Right hindlimb (tissue), 1 donor: ENCODE measurements at regions not wholly inside any gene's neighbourhood (a gene's known extent, or its start where the extent isn't known, plus 50 kb on each side); places are given as distances from the start of the nearest gene placed in this dataset.

Experiments
- DNase-seq: peaks from one replicate; pipeline ENCODE4 v3.0.0-alpha.2; 2018

DNA sequence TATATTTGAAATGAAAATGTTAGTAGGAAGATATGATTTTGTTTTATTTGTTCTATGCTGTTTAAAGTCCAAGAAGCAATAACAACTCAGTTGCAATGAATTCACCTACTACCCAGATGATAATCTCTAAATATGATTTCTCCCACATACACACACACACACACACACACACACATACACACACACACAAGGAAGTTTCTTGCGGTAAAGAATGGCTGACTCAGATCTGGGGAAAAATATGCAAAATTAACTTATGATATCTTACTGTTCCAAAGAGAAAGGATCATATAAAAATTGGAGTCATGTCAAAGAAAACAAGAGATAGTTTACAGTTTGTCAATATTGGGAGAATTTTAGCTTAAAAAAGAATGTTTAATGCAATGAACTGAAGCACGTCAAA lies 456.7 kb downstream of the SLC16A7 start:
- DNase-seq: no peak

DNA sequence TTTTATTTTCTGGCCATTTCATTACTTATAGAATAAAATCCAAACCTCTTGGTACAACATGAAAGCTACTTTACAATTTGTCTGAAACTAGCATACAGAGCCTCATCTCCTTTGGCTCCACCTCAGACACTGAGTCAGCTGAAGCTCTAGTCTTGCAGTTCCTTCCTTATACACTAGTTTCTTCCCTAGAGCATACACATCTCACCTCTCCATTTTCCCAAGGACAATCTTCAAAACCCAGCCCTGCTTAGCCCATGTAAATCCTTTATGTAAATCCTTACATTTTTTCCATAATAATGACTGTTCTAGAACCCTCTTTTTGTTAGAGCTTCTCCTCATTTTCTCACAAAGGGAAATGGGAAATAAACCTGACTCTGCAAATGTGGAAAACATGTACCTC lies 463.4 kb downstream of the SLC16A7 start:
- no peak for DNase-seq

DNA sequence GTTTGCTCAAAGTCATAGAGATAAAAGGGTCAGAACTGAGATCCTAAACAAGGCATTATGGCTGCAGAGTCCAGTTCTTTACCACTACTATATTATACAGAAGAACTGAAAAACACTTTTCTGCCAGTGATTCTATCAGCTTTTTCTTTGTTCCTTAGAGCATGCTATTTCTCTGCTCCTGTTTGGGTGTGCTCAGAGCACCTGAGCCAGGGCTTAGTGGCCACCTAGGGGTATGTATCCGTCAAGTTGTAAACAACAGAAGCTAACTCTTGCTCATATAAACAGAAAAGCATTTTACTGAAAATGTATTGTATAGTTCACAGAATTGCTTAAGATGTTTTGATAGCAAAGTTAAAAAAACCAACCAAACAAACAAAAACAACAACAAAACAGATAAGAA lies 470.8 kb downstream of the SLC16A7 start:
- DNase-seq: no peak

DNA sequence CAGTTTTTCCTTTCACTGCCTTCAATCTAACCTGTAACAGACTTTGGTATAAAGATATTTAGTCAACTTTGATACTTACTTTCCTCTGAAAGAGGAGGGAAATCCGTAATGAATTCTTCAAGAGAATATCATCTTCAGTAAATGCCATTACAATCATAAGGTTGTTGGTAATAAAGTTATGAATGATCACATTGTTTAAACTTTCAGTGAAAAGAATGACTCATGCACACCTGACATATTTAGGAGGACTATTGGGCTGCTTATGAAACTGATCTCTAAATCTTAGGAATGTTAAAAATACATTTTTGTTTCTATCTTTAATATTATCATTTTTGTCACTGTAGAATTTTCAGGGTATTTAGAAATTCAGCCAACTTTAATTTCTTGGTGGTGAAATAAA lies 474.7 kb downstream of the SLC16A7 start:
- no peak for DNase-seq

DNA sequence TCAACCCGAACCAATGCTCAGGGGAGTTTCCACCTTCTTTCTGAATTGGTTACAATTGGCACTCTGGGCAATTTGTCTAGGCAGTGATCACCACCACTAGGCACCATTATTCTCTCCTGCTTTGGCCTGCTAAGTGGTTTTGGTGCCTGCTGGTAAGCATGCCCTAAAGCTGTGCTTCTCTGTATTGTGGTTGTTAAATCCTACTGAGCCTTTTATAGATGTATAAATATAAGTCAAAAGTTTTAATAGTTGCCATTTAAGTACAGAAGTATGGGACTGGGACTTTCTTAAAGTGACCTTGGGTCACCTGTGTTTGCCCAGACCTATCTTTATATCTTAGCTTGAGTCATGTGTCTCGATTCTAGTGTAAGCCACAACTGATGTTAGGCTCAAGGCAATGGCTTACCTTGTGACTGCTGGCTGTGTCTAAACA lies 475.9 kb downstream of the SLC16A7 start:
- DNase-seq: no peak

DNA sequence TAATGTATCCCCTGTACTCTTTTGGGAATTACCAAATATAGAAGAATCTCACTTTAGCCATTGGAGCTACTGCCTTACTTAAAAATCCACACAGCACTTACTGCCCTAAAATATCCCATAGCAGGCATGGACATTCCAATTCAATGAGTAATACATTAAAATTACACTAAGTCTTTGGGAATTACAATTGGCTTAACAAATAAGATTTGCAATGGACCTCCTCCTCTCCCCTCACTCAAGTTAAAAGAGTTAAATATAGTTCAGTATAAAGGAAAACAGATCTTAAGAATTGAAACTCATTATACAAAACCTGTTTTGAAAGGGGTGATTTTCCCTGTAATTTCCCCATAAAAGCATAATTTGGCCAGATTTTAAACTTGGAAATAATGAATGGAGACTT lies 477.1 kb downstream of the SLC16A7 start:
- DNase-seq: no peak

DNA sequence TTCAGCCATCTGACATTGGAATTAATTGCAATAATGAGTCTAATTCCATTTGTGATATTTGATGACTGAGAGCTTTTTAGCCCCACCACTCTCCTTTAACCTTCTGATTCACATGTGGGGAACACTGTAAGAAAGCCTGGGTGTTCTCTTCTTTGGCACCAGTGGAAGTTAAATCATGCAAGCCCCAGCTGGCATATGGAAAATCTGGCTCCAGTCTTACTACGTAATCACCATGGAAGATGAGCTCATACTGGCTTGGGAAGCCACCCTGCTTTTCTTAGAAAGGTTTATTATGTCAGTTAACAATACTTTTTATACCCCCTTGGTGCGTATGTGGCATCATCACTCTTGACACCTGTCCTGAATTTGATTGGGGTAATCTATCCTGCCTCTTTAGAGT lies 479.3 kb downstream of the SLC16A7 start:
- DNase-seq: no peak

DNA sequence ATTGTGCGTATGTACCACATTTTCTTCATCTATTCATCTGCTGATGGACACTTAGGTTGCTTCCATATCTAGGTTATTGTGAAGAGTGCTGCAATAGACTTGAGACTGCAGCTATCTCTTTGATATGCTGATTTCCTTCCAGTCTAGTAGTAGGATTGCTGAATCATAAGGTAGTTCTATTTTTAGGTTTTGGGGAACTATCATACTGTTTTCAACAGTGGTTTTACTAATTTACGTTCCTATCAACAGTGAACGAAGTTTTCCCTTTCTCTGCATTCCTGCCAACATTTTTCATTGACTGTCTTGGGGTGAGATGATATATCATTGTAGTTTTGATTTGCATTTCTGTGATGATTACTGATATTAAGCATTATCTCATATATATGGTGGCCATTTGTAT lies 482.2 kb downstream of the SLC16A7 start:
- DNase-seq: no peak

DNA sequence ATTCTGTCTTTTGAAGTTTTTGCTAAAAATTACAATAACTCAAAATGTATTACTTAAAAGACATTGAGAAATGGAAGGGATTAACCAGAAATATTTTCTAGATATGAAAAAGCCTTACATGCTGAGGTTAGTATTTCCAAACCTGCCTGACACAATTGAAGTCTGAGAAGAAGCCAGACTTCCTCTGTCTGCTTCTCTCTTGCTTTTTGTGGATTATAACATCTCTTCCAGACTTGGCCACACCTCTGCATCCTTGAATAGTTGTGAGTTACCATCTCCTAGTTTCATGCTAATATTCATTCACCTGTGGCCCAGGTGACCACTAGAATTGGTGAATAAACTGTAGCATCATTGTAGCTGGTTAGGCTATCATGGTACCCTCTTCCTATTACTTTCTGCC lies 497.6 kb downstream of the SLC16A7 start:
- no peak for DNase-seq

DNA sequence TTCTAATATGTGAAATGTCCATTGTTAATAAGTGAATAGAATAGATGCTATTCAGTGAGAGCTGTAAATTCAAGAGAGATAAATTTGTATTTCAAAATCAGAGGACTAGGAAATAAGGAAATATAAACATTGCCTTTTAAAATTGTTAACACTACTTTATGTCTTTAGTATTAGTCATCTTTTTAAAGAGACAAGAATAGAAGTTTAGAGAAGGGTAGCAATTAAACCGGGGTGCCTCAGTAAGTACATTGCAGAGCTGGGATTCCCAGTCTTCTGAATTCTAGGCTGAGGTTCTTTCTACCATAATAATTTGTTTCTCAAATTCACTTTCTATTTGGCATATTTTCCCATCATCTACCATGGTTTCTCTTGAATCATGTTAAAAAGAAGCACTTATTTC lies 498.6 kb downstream of the SLC16A7 start:
- no peak for DNase-seq

DNA sequence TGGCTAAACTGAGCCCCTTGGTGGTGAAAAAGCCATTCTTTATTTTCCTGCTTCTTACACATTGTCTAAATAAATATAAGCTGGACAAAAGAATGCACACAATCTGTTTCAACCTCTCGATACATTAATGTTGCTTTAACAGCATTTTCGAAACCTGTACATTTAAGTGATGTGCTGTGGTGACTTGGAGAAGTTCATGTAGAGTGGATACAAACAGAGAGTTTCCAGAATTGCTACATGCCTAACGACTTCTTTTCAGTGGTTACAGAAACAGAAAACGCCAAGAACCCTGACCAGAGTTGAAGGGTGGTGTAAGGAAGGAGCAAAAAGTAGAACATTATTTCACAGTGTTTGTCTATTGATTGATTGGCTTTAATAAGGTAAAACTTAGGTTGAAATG lies 500.9 kb downstream of the SLC16A7 start:
- no peak for DNase-seq

DNA sequence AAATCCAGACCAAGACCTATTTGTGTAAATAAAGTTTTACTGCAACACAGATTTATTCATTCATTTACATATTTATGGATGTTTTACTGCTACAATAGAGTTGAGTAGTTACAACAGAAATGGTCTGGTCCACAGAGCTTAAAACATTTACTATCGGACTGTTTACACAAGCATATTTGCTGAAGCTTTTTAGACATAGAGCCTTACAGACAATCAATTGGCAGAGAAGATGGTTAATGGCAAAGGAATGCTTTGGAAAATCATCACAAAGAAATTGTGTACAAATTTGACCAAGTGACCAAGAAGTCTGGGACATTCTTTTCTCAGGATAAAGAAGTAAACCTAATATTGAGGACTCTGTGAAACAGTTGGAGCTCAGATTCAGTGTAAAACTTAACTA lies 504.3 kb downstream of the SLC16A7 start:
- no peak for DNase-seq

DNA sequence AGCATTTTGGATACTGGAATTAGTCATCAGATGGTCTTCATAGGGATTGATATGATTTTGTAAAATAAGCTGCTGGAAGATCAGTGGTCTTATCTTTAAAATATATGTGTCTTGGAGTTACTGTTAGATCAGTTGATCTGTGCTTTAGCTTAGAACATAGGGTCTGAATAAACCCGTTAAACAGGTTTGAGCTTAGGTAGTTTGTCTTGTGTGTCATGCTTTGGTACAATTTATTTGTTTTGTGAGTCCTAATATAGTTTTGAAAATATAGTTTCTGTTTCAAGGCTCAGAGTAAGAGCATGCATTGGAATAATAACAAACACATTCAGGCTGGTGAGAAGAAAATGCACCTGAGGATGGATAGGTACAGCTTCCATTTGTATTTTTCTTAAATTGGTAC lies 505.0 kb downstream of the SLC16A7 start:
- no peak for DNase-seq

DNA sequence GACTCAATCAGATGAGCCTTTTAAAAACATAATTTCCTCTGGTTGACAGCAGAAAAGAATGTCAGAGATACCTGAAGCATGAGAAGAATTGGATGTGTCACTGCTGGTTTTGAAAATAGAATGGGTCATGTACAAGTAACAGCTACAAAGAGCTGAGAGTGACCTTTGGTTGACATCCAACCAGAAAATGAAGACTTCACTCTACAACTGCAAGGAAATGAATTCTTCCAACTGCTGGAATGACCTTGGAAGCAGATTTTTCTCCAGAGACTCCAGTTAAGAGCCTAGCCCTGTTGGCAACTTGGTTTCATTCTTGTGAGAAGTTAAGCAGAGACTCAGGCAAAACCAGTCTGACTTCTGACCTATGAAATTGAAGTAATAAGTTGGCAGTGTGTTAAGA lies 505.9 kb downstream of the SLC16A7 start:
- no peak for DNase-seq

DNA sequence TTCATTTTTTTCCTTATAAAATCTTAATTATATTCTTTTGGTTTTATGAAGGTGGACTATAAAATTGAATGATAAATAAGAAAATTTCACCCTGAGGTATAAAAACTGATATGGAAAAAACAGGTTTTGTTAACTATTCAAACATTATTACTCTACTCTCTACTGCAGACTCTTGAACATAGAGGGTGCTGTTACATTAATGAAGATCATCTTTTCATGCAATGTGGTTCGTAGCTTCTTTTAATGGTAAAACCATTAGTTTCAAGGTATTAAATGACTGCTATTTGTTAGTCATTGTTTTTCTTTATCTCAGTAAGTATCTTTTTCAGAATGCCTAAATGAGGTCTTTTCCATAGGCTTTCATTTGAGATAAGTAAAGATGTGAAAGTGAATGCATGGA lies 510.4 kb downstream of the SLC16A7 start:
- DNase-seq: no peak

DNA sequence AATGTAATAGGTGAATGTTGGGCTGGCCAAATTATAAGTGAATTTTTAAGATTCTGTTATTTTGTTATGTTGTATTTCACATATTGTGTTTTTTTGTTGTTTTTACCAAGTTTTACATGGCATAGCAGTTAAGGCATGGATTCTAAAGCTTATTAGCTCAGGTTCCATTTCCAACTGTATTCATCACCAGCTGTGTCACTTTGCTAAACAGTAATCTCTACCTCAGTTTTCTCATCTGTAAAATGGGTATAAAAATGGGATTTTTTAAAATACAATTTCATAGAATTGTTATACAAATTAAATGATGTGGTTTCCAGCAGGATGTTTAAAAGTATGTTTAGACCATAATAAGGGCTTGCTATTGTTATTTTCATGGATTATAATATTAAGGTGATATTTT lies 512.2 kb downstream of the SLC16A7 start:
- DNase-seq: no peak

DNA sequence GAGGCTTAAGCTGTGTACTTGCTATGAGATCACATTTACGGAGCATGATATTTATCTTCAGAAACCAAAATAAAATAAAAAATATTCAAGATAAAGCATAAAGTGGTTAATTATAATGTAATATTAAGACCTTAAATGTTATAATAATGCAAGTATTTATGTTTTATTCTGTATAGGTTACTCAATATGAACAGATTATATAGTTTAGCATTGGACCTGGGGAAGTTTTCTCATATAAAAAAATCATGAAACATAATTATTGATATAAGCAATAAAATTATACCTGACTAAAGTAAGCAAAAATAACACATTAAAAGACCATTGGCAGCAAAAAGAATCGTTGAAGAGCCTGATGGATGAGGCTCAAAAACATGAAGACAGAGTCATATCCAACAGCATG lies 516.2 kb downstream of the SLC16A7 start:
- no peak for DNase-seq

DNA sequence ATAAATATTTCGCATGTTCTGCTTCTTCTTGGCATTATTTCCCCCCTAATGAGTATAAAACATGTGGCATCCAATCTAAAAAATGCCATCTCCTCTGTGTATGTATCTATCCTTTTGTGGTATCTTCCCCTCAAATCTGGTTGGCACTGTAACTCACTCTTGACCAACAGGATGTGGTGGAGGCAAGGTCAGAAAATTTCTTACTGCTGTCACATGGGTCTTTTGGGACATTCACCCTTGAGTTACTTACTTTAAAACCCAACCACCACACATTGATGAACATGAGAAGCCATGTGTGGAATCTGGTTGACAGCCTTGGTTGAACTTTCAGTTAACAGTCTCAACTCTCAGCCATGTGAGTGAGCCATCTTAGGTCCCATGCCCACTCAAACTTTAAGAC lies 516.9 kb downstream of the SLC16A7 start:
- DNase-seq: no peak

DNA sequence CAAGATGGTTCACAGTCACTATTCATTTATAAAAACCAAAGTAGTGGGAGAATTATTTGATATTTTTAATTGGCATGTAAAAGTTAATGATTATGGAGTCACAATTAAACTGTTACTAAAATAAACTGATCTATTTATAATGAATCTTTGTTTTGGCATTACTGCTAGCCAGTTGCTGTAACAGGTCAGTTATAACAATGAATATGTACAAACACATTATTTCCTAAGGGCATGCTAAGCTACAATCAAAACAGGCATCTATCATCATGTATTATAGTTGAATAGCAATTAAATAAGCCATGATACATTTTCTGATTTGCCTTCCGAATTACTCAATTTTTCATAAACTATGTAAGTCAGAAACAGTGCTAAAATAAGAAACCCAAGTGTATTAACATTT lies 518.3 kb downstream of the SLC16A7 start:
- DNase-seq: no peak

DNA sequence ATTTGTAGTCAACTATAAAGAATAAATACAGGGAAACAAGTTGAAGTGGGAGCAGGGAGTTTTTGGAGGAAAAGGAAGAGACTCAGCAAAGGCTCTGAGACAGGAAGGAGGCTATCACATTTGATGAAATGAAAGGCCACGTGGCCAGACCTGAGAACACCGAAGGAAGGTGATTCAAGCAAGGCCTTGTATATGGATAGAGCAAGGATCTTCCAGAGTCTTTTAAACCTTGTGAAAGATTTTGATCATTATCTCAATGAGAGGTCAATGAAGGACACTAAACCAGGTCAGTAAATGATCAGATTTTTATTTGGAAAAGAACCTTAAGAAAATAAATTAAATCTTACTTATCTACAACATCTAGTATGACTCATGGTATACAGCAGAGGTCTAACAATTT lies 523.5 kb downstream of the SLC16A7 start:
- DNase-seq: no peak

DNA sequence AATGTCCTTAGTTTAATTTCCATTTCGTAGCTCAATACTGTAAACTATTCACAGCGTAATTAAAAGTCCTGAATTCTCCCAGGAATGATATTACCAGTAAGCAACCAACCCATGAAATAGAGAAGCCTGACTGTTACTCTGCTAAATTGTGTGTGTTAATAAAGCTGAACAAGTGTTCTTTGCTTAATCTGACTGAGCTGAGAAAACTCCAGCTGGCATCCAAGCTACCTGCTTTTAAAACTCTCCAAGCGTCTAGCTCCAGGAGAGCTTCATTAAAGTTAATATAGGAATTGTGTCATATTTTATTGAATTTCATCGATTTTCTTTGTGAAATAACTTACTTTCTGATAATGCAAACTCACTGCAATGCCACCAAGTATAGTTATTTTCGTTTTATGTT lies 524.4 kb downstream of the SLC16A7 start:
- DNase-seq: no peak

DNA sequence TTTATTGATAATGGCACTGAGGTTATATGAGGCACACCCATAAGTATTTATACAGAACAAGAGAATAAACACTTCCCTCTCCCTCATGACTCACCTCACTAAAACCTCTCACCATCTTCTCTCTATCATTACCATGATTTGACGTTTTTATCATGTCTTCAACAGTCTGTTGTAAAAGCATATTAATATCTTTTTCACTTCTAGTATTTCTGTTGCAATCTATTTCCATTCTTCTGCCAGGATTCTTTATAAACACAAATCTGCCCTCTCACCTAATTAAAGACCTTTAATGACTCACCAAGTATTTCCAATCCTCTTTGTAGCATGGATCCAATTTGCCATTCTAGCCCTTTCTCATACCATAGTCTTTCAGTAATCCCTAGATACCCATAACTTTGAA lies 527.7 kb downstream of the SLC16A7 start:
- no peak for DNase-seq

DNA sequence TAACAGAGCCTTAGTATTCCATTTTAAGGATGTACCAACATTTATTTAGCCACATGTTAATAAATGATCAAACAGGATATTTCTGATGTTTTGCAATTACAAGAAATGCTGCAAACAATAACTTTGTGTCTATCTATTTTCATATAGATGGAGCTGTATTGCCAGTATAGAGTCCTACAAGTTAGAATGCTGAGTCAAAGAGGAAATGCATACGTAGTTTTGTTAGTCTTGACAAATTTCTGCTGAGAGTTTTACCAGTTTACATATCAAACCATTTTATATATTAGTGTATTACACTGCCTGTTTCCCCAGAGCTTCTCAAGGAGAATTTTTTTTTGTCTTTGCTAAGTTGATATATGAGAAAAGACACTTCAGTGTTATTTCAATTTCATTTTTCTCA lies 541.7 kb downstream of the SLC16A7 start:
- DNase-seq: no peak

DNA sequence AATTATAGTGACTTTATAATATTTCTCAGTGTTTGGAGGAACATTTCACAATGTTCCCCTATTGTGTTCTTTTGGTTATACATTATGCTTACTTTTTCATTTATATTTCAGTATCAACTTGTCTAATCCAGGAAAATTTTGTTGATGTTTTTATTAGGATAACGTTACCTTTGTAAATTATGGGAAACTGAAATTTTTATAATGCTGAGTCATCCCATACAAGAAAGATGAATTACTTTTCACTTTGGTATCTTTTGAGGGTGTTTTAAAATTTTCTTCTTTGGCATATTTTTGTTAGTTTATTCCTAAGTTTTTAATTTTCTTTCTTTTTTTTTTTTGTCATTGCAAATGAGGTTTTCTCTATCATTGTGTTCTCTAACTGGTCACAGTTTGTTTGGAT lies 542.7 kb downstream of the SLC16A7 start:
- DNase-seq: no peak

DNA sequence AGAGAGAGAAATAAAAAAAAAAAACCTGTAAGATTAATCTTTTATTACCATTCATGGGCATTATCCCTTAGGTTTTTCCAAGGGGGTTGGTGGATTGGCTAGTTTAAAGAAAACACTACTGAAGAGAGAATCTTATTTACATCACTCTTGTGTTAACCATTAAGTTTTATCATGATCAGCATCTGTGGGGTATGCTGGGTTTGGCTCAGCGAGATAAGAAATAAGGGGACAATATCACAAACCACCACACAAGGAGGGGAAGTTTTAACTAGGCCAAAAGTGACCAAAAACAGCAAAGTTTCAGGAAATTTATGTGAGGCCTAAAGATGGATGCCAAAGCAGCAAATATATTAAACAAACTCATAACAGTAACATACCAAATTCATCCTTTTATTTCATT lies 548.6 kb downstream of the SLC16A7 start:
- no peak for DNase-seq

DNA sequence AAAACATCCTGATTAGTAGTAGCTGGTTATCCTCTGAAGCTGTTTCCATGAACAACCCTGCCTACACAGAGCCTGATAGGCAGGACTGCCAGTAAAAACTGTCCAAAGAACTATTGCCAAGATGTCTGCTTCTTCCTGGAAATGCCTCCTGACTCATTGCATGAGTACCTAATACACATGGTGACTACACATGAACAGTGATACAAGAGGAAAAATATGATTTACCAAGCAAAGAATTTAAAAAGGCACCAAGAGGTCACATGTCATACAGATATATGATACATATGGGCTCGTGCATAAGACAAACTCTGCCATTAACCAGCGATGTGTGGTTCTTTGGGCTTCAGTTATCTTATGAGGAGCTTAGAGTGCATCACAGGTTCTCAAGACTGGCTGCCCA lies 552.3 kb downstream of the SLC16A7 start:
- no peak for DNase-seq
